ENCODE measurements at regions not wholly inside any gene's neighbourhood (a gene's known extent, or its start where the extent isn't known, plus 50 kb on each side); places are given as distances from the start of the nearest gene placed in this dataset.

- no peak for DNase-seq (ENCODE audit: low spot score)
Measured at GRCh38 chr5:138665261-138665660, 88.0 kb upstream of the CTNNA1 start.

- DNase-seq (ENCODE audit: low spot score), result no peak
Measured at GRCh38 chr5:138664276-138664943, 88.8 kb upstream of the CTNNA1 start.

GRCh38 chr5:138663561-138663960 lies 88.4 kb upstream of the HSPA9 start:
- DNase-seq (ENCODE audit: low spot score), result no peak

- no peak for DNase-seq (ENCODE audit: low spot score)
Measured at GRCh38 chr5:138663009-138663408, 87.8 kb upstream of the HSPA9 start.

GRCh38 chr5:138662599-138662998 lies 87.4 kb upstream of the HSPA9 start:
- no peak for DNase-seq (ENCODE audit: low spot score)

- no peak for DNase-seq (ENCODE audit: low spot score)
Measured at GRCh38 chr5:138661991-138662434, 86.8 kb upstream of the HSPA9 start.

GRCh38 chr5:138661291-138661960 lies 86.2 kb upstream of the HSPA9 start:
- no peak for DNase-seq (ENCODE audit: low spot score)

GRCh38 chr5:138660051-138660572 lies 84.9 kb upstream of the HSPA9 start:
- no peak for DNase-seq (ENCODE audit: low spot score)

- DNase-seq (ENCODE audit: low spot score), result no peak
Measured at GRCh38 chr5:138659561-138659960, 84.4 kb upstream of the HSPA9 start.

GRCh38 chr5:138659121-138659520 lies 83.9 kb upstream of the HSPA9 start:
- no peak for DNase-seq (ENCODE audit: low spot score)

GRCh38 chr5:138658676-138659075 lies 83.5 kb upstream of the HSPA9 start:
- DNase-seq (ENCODE audit: low spot score), result no peak

GRCh38 chr5:138657360-138657759 lies 82.2 kb upstream of the HSPA9 start:
- no peak for DNase-seq (ENCODE audit: low spot score)

- no peak for DNase-seq (ENCODE audit: low spot score)
Measured at GRCh38 chr5:138656916-138657315, 81.7 kb upstream of the HSPA9 start.

GRCh38 chr5:138655530-138656190 lies 80.5 kb upstream of the HSPA9 start:
- no peak for DNase-seq (ENCODE audit: low spot score)

GRCh38 chr5:138654281-138654867 lies 79.2 kb upstream of the HSPA9 start:
- DNase-seq (ENCODE audit: low spot score), result no peak

- no peak for DNase-seq (ENCODE audit: low spot score)
Measured at GRCh38 chr5:138653502-138653901, 78.3 kb upstream of the HSPA9 start.

GRCh38 chr5:138651767-138652117 lies 76.5 kb upstream of the HSPA9 start:
- DNase-seq (ENCODE audit: low spot score), result no peak

GRCh38 chr5:138651058-138651766 lies 76.0 kb upstream of the HSPA9 start:
- DNase-seq (ENCODE audit: low spot score), result no peak

- DNase-seq (ENCODE audit: low spot score), result no peak
Measured at GRCh38 chr5:138650196-138650595, 75.0 kb upstream of the HSPA9 start.

- DNase-seq (ENCODE audit: low spot score), result no peak
Measured at GRCh38 chr5:138649775-138650174, 74.6 kb upstream of the HSPA9 start.

- no peak for DNase-seq (ENCODE audit: low spot score)
Measured at GRCh38 chr5:138649316-138649720, 74.1 kb upstream of the HSPA9 start.

- DNase-seq (ENCODE audit: low spot score), result no peak
Measured at GRCh38 chr5:138648841-138649240, 73.6 kb upstream of the HSPA9 start.
